Fibroblast of skin of back (primary cell): ENCODE measurements at regions not wholly inside any gene's neighbourhood (a gene's known extent, or its start where the extent isn't known, plus 50 kb on each side); places are given as distances from the start of the nearest gene placed in this dataset.

ENCODE experiments used
- DNase-seq: peaks from one replicate; pipeline ENCODE4 v3.0.0-alpha.2; 2013

DNA sequence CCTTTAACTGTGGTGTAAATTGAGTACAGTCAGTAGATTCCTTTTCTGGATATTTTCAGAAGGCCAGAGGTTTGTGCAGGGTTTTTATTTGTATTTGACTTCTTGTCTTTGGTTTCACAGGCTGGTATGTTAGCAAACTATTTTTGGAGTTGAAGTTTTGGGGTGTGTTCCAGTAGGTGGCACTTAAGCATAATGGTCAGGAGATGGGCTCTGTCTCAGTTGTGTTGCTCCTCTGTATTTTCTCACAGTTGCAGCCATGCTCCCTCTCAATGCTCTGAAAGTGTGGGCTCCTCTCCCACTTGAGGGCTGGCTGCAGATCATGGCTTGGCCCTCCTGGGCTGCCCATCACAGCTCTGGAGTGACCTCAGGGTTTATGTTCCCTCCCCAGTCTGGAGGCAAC, 267.0 kb upstream of the PCSK5 start:
- no peak for DNase-seq

DNA sequence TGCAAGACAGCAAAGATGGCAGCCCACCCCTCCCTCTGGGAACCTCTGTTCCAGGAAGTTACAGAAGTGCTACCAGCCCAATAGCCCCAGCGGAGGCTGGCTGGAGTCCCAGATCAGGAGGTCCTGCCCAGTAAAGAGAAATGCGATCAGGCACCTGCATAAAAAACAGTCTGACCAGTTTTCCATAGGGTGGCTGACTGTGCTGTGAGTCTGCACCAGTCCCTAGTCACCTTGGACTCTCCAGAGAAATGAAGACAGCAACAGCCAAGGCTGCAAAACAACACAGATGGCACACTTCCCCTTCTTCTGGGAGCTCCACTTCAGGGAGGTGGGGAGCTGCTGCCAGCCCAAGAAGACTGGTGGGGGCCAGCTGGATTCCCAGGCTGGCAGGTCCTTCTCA, 265.5 kb upstream of the PCSK5 start:
- DNase-seq: no peak

DNA sequence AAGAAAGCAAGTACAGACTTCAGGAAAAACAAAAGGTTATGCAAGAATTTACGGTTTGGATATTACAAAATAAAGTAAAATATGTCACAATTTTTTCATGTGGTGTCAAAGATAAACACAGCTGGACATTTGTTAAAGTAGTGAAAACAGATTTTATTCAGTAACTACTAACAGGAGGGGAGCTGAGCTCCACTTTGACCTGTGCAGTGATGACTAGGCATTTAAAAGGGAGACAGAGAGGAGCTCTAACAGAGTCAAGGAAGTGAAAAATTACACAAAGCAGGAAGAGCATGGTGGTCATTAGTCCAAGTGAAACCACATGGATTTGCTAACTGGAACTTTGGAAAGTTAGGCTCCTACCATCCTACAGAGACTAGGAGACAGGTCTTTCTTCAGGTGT, 263.6 kb upstream of the PCSK5 start:
- no peak for DNase-seq

DNA sequence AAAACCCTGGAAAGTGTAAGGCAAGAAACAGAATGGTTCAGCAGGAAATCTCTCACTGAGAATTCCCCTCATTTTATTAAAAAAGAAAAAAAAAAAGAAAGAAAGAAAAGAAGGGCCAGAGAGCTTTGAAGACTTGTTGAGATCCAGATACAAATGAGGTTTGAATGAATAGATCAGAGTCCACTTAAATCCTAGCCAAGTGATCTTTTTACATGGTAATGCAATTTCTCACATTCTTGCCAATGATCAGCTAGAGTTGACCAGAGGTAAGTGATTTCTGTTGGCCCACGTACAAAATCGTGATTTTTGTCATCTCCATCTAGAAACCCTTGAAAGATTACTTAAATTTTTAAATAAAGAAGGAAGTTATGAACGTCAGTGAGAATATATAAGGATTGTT, 261.5 kb upstream of the PCSK5 start:
- no peak for DNase-seq

DNA sequence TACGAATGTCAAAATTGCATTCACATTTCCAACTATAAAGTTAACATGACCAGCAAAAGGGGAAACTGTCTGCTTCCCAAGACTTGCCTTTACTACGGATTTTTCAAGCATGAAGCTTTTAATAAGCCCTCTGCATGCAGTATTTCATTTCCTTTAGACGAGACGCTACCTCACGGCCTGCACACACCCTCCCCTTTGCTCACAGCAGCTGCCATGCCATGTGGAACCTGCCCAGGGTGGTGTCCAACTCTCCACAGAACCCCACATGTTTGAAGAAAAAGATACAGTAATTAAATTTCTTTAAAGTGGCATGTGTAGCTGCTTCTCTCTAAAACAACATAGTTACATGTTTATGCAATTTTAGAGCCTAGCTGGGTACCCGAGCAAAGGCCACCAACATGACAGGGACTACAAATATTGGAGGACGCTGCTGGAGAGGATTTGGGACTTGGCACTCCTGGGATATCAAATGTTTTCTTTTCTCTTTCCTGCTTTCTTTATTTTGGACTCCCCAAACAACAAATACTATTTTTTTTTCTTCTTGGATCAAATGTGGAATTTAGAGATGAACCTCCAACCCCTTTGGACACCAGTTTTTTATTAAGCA, 256.9 kb upstream of the PCSK5 start:
- DNase-seq: no peak

DNA sequence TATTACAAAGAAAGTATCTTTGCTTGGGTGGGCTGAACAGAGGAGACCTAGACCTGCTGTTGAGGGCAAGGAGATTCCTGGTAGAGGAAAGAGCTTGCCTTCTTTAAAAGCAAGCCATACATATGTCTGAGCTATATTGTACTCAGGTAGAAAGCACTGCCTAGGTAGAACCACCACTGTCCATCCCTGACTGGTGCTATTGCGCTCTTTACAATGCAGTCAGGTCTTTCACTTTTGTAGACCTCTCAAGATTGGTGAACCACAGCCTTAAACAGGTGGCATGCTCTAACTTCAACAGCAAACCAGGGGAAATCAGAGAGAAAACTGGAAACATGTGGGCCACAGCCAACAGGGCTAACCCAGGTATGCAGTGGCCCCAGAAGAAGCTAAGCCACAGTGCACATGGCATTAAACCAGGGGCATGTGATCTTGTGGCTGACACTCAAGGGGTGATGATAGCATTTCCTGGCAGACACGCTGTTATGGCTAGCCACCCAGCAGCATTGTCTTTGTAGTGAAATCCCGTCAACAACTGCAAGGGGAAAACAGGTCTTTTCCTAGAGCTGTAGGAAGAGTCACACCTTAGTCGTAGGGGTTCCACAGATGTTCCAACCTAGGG, 253.9 kb upstream of the PCSK5 start:
- DNase-seq: no peak

DNA sequence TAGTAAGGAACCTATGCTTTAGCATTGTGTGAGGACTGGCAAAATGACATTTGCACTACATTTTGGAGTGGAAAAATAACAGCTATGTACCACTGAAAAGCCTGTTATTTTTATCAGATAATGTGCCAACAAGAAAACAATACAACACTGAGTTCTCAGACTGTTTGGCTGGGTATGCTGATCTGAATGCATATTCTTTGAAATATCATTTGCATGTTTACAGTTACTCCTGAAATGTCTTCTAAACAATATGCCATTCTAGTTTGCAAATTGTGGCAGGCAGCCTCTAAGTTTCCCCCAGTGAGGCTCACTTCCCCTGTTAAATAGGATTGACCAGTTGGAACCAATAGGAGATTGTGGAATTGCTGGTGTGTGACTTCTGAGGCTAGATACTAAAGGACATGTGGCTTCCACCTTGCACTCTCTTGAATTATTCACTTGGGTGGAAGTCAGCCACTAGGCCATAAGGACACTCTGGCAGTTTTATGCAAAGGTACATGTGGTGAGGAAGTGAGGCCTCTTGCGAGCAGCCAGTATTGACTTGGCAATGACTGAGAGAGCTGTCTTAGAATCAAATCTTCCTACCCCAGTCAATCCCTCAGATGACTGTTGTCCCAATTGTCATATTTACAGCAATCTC, 250.4 kb upstream of the PCSK5 start:
- DNase-seq: no peak

DNA sequence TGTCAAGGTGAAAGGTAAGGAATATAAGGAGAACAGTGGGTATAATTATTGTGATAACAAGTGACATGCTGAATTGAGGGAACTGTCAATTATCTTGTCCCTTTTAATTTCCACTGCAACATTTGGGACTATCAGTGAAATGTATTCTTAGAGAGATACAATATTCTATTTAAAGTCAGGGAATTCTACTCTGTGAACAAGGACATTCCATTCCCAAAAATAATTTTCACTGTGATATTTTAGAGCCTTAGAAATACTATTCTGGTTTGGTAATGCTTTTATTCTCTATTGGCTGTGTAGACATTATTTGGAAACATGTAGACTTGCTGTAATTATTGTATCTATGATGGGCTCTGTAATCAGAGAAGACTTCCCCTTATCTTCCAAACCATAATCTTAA, 248.0 kb upstream of the PCSK5 start:
- no peak for DNase-seq

DNA sequence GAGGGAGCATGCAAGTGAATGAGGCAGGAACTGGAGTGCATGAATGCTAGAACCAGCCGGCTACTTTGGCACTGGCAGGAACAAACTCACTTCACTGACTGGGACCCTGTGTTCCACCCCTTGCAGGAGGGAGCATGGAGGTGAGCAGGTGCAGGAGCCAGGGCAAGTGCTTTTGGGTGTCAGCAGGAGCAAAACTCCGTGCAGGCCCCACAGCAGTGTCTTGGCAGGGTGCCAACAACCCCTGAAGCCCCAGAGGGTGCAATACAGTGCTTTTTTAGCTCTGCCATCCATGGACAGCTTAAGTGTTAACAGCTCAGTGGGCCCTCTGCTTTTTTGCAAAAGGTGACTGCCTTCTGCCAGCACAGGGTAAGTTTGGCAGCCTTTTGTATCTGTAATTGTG, 245.8 kb upstream of the PCSK5 start:
- DNase-seq: no peak

DNA sequence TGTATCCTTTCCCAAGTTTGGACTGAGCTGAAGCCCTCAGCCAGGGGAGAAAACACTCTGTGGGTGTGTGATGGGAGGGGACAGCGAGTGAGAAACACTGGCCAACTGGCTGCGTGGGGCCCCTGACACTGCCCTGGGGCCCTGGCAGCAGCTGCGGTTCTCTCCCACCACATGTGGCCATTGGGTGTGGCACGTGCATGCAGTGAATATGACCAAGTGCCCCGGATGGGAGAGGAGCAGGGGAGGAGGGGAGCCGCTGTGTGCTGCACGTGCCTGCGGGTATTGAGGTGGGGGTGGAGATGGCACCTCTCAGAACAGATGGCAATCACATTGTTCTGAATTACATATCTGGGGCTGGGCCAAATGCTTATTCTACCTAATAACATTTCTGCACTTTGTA, 242.4 kb upstream of the PCSK5 start:
- no peak for DNase-seq

DNA sequence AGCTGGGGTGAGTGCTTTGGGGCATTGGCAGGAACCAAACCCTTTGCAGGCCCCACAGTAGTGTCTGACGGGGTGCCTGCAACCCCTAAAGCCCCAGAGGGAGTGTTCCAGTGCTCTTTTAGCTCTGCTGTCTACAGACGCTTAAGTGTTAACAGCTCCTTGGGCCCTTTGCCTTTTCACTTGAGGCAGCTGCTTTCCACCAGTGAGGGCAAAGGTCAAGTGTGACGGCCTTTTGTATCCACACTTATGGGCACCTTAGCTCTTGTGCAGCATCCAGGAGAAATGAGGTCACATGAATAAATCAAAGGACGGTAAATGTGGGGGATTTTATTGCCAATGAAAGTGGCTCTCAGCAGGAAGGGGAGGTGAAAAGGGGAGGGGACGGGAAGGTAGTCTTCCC, 241.4 kb upstream of the PCSK5 start:
- DNase-seq: no peak

DNA sequence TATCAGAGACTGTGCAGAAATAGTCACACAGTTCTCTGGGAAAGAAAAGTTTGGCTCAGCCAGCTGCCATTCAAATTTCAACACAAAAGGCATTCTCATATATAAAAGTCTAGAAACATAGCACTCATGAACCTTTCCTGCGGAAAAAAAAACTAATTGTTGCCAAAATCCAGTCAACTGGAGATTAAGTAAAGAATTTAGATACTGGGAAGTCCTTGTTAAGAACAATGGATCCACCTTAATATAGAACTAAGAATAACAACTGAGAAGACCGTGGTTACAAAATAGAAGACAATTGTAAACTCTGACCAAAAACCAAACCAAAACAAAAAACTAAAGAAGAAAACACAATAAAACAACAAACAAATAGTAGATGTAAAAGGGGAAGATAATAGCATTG, 238.8 kb upstream of the PCSK5 start:
- DNase-seq: no peak

DNA sequence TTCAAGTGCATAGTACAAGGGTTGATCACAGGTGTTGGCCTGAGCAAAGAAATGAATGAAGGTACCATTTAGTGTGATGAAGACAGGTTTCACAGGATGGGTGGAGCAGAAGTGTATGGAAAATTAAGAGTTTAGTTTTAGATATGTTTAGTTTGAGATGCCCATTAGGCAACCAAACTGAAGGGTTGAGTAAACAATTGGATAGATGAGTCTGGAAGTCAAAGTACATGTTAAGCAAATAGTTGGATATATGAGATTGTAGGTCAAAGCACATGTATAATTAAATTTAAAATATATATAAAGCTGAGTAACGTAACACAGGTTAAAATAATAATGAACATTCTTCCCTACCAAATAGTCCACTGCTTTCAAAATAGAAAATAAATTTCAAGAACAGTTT, 237.1 kb upstream of the PCSK5 start:
- DNase-seq: no peak

DNA sequence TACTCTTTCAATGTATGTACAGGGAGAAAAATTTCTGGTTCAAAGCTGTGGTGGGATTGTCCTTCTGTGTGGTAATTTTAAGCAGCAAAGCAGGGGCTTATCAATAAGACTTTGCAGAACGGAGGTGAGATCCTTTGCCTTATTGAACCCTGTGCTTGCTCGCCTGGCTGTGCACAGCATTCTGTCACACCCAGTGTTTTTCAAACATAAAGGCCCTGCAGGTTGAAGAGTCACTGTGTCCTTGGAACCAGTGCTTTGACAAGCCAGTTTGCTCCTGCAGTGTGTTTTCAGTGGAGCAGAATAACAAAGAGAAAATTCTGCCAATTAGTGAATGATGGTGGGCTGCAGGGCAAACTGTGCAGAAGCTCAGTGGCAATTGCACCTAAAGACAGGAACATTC, 236.7 kb upstream of the PCSK5 start:
- no peak for DNase-seq

DNA sequence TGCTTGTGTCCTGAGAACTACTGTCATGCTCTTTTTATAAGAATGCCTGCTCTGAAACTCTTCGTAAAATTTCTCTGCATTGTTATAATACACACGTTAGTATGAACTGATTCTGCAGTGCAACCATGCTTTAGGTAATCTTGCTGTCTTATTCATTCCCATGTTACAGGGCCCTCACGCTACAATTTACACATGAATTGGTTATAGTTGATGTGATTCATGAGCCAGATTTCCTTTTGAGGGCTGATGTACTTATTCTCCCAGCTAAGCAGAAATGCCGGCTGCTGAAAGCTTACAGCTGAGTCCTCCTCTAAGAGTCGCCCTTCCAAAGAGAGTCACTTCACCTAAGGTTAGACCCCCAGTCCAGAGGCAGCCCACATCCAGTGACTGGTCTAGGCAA, 233.5 kb upstream of the PCSK5 start:
- no peak for DNase-seq

DNA sequence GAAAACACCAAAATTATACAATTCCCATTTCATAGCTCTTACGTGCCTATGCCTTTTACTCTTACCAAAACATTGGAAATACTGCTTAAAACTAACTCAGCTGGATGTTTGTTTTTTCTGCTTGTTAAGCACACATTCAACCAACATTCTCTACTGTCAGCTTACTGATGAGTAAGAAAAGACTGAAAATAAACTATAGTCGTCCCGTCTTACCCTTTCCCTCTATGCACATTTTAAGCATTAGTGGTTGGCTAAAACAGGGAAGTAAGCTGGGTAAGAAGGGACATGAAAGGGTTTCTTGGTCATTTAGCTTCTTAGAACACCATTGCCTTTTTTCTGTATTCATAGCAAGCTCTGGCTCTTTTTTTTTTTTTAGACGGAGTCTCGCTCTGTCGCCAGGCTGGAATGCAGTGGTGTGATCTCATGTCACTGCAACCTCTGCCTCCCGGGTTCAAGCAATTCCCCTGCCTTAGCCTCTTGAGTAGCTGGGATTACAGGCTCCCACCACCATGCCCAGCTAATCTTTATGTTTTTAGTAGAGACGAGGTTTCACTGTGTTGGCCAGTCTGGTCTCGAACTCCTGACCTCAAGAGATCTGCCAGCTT, 232.1 kb upstream of the PCSK5 start:
- peak; percentile 79 for DNase-seq

DNA sequence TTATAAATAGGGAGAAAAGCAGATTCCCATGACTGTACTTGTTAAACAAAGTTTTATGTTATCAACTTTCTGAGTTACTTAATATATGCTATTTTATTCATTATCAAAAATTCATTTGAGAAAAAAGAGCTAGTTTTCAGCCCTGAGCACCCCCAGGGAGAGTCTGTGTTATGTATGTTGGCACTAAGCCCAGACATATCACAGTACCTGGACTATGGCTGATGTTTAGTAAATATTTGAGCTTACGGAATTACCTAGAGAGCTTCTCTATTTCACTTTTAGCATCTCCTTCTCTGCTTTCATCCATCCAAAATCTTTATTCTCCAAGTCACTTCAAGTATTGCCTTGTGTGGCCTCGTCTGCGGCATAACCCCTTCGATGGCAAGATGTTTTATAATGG, 225.9 kb upstream of the PCSK5 start:
- no peak for DNase-seq

DNA sequence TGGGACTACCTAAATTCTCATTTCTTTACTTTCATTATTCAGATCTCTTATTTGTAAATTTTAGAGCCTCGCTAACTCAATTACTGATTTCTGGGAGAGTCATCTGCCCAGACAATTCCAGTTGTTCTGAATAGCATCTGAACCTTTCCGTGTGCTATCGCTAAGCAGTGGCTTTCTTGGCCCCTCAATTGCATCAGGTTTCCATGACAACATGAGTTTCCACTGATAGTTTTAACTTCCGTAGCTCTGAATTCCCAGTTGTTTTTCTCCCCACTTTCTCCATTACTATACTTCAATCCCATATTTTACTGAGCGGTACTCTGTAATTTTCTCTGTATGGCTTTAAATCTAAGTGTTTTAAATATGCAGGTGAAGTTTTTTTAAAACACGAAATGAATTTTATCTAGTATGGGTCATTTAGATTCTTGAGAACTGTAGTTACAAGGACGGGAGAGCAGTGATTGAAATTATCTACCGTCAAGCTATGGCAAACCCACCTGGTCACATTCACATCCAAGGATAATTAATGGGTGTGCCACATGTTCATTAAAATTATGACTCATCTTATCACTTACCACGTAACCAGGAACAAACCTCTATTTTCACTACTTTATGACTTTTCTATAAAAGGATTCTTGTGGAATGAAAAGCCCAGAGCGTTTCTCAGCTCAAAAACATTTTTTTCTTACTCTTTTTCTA, 223.5 kb upstream of the PCSK5 start:
- no peak for DNase-seq

DNA sequence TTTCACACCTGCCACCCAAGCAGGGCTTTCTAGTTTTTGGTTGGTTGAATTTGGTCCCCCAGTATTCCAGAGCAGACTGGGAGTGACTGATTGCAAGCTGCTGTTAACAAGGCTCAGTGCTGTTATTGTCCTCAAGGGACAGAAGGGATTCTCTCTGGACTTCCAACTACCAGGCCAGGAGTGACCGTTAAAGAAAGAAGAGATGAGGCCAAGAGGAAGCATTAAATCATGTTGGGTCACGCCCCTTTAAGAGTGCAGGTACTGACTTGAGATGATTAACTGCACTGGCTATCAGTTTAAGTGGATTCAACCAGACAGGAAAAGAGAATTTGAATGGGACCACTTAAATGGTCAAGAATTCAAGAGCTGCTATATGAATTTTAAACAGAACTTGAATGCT, 220.8 kb upstream of the PCSK5 start:
- DNase-seq: no peak

DNA sequence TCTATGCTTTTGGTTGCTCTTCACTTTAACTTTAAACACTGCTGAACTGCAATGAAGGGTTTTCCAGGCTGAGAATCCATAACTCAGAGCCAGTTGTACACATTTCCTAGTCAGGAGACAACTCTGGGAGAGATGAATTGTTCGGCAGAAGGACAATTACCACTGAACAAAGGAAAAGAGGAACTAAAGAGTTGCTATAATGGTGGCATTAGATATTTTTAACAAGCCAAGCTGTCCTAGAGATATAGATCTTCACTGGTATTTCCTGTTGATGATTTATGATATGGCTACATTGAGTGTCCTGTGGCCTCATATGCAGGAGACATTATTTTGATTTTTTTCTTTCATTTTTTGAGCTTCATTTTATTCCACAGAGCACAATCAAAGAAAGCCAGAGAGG, 219.1 kb upstream of the PCSK5 start:
- peak; percentile 7 for DNase-seq

DNA sequence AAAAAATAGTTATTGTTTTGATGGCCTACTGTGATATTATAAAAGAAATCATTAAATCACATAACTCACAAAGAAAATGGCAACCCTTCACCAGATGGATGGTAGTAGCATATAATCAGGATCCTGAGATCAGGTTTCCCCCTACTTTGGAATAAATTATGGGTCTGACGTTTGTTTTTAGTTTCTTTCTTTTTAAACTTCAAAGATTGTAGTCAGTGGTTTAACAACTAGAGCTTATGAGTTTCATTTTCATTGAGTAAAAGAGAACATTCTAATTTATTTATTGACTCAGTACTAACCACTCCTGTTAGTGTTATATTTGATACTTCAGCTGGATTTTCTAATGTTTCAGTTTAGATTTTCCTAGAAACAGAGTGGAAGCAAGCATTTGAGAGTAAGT, 218.0 kb upstream of the PCSK5 start:
- no peak for DNase-seq

DNA sequence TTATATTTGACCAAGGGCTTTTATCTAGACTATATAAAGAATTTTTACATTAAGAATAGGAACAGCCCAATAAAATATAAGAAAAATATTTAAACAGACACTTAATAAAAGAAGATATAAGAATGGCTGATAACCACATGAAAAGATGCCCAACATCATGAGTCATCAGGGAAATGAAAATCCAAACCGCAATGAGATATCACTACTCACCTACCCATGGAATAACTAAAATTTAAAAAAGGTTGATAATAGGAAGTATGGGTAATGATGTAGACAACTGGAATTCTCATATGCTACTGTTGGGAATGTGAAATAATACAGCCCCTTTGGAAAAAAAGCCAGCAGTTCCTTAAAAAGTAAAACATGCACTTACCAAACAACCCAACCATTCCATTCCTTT, 206.9 kb upstream of the PCSK5 start:
- DNase-seq: peak; percentile 17

DNA sequence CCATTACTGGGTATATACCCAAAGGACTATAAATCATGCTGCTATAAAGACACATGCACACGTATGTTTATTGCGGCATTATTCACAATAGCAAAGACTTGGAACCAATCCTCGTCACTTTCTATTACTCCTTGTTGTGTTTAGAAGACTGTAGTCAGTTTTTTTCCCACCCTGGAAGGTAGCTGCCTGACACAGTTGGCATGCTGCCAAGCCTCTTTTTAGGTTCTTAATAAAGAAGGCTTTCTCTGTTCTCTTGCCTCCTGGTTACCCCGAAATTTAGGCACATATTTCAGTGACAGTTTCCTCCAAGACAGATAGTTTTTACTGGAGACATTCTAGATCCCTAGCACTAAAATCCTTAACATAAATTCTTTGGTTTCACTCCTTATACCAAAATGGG, 205.4 kb upstream of the PCSK5 start:
- no peak for DNase-seq
